HEK293T (cell line): ENCODE measurements at regions not wholly inside any gene's neighbourhood (a gene's known extent, or its start where the extent isn't known, plus 50 kb on each side); places are given as distances from the start of the nearest gene placed in this dataset.

Experiments
- L3MBTL2 ChIP-seq: fragments of 450-650 bp; conservative IDR thresholded peaks from 2 replicates; pipeline ENCODE4 v1.6.1; 2016; ENCODE audit warnings: mild to moderate bottlenecking
- SP1 ChIP-seq: fragments of 450-650 bp; IDR thresholded peaks from 2 replicates; pipeline ENCODE4 v1.6.1; 2017

- TF ChIP-seq L3MBTL2 (no peak), SP1 (no peak)
These were observed 1263.2 kb upstream of the CDH6 start for GRCh38 chr5:29930316-29930715.
